MM.1S (cell line): ENCODE measurements at regions not wholly inside any gene's neighbourhood (a gene's known extent, or its start where the extent isn't known, plus 50 kb on each side); places are given as distances from the start of the nearest gene placed in this dataset.
"Not testable (repeated sequence)": the region's sequence is repeated elsewhere in the genome, so short reads cannot be mapped to it uniquely, and the experiment has no call there.

Experiments used
- DNase-seq: peaks from one replicate; pipeline ENCODE4 v3.0.0-alpha.2; 2015
- H2AFZ ChIP-seq: fragments of 300-600 bp; sonication (generic); 2 replicates; pipeline ENCODE4 v1.6.0; 2016; ENCODE audit warnings: antibody characterized with exemption, low read length
- H3F3A ChIP-seq: fragments of 300-600 bp; sonication (generic); 2 replicates; pipeline ENCODE4 v1.6.1; 2016; ENCODE audit warnings: mild to moderate bottlenecking, antibody characterized with exemption, low read length, moderate library complexity, mixed read lengths; ENCODE audit not compliant: insufficient read depth
- H3K27ac ChIP-seq: fragments of 300-600 bp; sonication (generic); 2 replicates; pipeline ENCODE4 v1.5.1; 2016; ENCODE audit warnings: mild to moderate bottlenecking, low read length
- H3K27me3 ChIP-seq: fragments of 300-600 bp; sonication (generic); replicated peaks from 2 replicates; pipeline ENCODE4 v1.6.0; 2016; ENCODE audit warnings: low read length; ENCODE audit not compliant: insufficient read depth
- H3K36me3 ChIP-seq: fragments of 300-600 bp; sonication (generic); replicated peaks from 2 replicates; pipeline ENCODE4 v1.6.1; 2016; ENCODE audit warnings: mild to moderate bottlenecking, low read length, mixed read lengths; ENCODE audit not compliant: insufficient read depth
- H3K4me1 ChIP-seq: fragments of 300-600 bp; sonication (generic); 2 replicates; pipeline ENCODE4 v1.6.1; 2016; ENCODE audit warnings: low read length, mixed read lengths
- H3K4me2 ChIP-seq: fragments of 300-600 bp; sonication (generic); 2 replicates; pipeline ENCODE4 v1.6.0; 2016; ENCODE audit warnings: low read depth, low read length
- H3K4me3 ChIP-seq: fragments of 300-600 bp; sonication (generic); 2 replicates; pipeline ENCODE4 v1.5.1; 2016; ENCODE audit warnings: low read length, mixed read lengths
- H3K79me2 ChIP-seq: fragments of 300-600 bp; sonication (generic); 2 replicates; pipeline ENCODE4 v1.6.1; 2016; ENCODE audit warnings: mixed run types, low read length, mixed read lengths
- H3K9ac ChIP-seq: fragments of 300-600 bp; sonication (generic); 2 replicates; pipeline ENCODE4 v1.6.1; 2016; ENCODE audit warnings: low read length, mixed read lengths
- H3K9me2 ChIP-seq: fragments of 300-600 bp; sonication (generic); replicated peaks from 2 replicates; pipeline ENCODE4 v1.6.1; 2016; ENCODE audit warnings: mild to moderate bottlenecking, low read length, mixed read lengths; ENCODE audit not compliant: insufficient read depth
- H3K9me3 ChIP-seq: fragments of 300-600 bp; sonication (generic); replicated peaks from 2 replicates; pipeline ENCODE4 v1.6.1; 2016; ENCODE audit warnings: mild to moderate bottlenecking, low read length, mixed read lengths; ENCODE audit not compliant: insufficient read depth
- H4K20me1 ChIP-seq: fragments of 300-600 bp; sonication (generic); 2 replicates; pipeline ENCODE4 v1.6.1; 2016; ENCODE audit warnings: mild to moderate bottlenecking, low read length, moderate library complexity, mixed read lengths; ENCODE audit not compliant: insufficient read depth
- EZH2 ChIP-seq: fragments of 300-600 bp; sonication (generic); optimal IDR thresholded peaks from 2 replicates; pipeline ENCODE3; 2017; ENCODE audit warnings: low read depth, mild to moderate bottlenecking, antibody characterized with exemption, low read length, mixed read lengths
- EZH2phosphoT487 ChIP-seq: fragments of 300-600 bp; sonication (generic); IDR thresholded peaks from 2 replicates; pipeline ENCODE4 v1.6.1; 2018; ENCODE audit warnings: antibody characterized with exemption, low read length
- TF ChIP-seq, protein P1 (sequence below): fragments of 300-600 bp; sonication (generic); IDR thresholded peaks from 2 replicates; pipeline ENCODE4 v1.5.1; 2016; ENCODE audit warnings: antibody characterized with exemption, low read length, mixed read lengths

DNA sequence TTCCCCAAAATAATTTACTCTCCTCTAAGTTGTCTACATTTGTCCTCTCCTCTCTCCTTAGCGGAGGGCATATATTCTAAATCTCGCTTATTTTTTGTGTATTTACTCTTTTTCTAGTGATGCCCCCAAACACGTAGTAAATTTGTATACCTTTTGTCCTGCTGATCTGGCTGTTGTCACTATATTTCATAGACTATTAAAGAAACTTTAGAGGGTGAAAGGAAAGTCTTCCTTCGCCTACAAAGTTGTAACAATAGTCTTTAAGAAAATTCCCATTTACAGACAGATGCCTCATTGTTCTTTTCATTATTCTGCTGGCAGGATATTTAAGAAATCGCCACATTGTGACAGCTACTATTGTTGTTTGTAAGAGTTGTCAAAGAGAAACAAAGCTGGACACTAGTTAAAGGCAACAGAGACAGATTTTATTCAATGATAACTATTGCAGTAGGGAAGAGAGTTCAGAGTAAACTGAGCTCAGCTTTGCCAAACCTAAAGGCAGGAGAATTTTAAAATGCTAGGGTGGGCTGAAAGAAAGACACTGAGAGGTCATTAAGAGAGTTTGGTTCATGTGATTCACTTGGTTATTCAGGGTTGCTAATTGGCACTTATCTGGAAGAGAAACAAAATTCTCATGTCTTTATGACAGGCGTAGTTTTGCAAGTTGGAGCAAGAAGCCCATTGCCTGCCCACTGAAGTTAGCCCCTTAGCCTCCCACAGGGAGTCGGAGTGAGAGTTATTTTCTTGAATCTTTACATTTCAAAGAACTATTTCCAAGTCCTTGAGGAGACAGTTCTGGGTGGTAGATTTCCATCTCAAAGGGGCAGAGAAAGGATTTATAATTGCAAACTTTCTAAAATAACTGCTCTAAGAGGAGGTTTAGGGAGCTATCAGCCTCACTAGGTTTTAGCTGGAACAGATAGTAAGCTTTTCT, 1272.5 kb upstream of the SEL1L start:
- no peak for TF ChIP-seq EZH2
- TF ChIP-seq, protein P1, sequence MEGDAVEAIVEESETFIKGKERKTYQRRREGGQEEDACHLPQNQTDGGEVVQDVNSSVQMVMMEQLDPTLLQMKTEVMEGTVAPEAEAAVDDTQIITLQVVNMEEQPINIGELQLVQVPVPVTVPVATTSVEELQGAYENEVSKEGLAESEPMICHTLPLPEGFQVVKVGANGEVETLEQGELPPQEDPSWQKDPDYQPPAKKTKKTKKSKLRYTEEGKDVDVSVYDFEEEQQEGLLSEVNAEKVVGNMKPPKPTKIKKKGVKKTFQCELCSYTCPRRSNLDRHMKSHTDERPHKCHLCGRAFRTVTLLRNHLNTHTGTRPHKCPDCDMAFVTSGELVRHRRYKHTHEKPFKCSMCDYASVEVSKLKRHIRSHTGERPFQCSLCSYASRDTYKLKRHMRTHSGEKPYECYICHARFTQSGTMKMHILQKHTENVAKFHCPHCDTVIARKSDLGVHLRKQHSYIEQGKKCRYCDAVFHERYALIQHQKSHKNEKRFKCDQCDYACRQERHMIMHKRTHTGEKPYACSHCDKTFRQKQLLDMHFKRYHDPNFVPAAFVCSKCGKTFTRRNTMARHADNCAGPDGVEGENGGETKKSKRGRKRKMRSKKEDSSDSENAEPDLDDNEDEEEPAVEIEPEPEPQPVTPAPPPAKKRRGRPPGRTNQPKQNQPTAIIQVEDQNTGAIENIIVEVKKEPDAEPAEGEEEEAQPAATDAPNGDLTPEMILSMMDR = no peak
- TF ChIP-seq EZH2phosphoT487 = no peak
- Histone ChIP-seq H3K79me2 (no peaks in the 10 kb centered on the region), H3K4me3 (no peak overlapping the region), H3K36me3 (no peaks in the 10 kb centered on the region), H3F3A (no peaks in the 10 kb centered on the region), H2AFZ (no peak overlapping the region), H3K27ac (no peak overlapping the region), H4K20me1 (no peaks in the 10 kb centered on the region), H3K9me2 (no peaks in the 10 kb centered on the region), H3K9ac (no peak overlapping the region), H3K4me1 (no peaks in the 10 kb centered on the region), H3K27me3 (no peaks in the 10 kb centered on the region), H3K9me3 (no peaks in the 10 kb centered on the region), H3K4me2 (no peak overlapping the region)
- no peak for DNase-seq

DNA sequence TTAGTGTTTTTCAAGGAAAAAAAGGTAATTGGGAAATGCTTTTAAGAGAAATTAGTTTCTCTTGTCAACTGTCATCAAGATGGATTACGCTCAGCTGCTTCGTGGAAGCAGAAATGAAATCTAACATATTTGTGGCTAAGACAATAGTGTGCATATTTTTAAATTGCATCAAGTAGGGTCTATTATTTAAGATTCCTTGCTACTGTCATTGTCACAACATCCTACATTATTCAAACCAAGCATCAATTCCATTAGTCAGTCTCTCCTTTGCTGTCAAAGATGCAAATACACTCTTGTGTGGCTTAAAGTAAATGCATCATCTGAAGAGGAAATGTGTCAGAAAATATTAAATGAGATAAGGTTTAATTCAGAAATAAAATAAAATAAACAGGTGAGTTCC, 1277.6 kb upstream of the SEL1L start:
- Histone ChIP-seq H3K79me2 (no peaks in the 10 kb centered on the region), H3K36me3 (no peaks in the 10 kb centered on the region), H3K9ac (no peak overlapping the region), H3K4me2 (no peak overlapping the region), H3K27me3 (no peaks in the 10 kb centered on the region), H3F3A (no peaks in the 10 kb centered on the region), H3K27ac (no peak overlapping the region), H4K20me1 (no peaks in the 10 kb centered on the region), H3K4me3 (no peak overlapping the region), H2AFZ (no peak overlapping the region), H3K4me1 (no peaks in the 10 kb centered on the region), H3K9me2 (no peaks in the 10 kb centered on the region), H3K9me3 (no peaks in the 10 kb centered on the region)
- DNase-seq = no peak
- no peak for TF ChIP-seq EZH2phosphoT487
- TF ChIP-seq, protein P1 = no peak

DNA sequence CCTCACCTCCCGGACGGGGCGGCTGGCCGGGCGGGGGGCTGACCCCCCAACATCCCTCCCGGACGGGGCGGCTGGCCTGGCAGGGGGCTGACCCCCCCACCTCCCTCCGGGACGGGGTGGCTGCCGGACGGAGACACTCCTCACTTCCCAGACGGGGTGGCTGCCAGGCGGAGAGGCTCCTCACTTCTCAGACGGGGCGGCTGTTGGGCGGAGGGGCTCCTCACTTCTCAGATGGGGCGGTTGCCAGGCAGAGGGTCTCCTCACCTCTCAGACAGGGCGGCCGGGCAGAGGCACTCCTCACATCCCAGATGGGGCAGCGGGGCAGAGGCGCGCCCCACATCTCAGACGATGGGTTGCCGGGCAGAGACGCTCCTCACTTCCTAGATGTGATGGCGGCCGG, 1280.7 kb upstream of the SEL1L start:
- H3K4me2 ChIP-seq, H3K27ac ChIP-seq, H3K27me3 ChIP-seq, H3K4me1 ChIP-seq, H3K9ac ChIP-seq, H2AFZ ChIP-seq, H3K9me3 ChIP-seq, H3K9me2 ChIP-seq, H3F3A ChIP-seq, H3K36me3 ChIP-seq, H4K20me1 ChIP-seq, H3K4me3 ChIP-seq, H3K79me2 ChIP-seq, DNase-seq: not testable (repeated sequence)

DNA sequence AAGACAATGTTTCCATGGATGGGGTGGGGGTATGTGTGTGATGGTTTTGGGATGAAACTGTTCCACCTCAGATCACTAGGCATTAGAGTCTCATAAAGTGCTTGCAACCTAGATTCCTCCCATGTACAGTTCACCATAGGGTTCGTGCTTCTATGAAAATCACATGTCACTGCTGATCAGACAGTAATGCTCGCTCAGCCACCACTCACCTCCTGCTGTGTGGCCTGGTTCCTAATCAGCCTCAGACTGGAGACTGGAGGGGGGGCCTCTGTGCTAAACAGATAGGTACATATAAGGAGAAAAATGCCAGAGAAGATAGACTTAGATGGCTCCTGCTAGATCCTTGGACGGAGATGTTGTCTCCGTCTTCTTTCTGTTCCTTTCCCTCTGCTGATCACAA, 1296.9 kb upstream of the SEL1L start:
- H3K36me3 ChIP-seq = no peaks in the 10 kb centered on the region
- H3K27ac ChIP-seq = no peak overlapping the region
- no peak overlapping the region for H3K4me2 ChIP-seq
- no peak overlapping the region for H2AFZ ChIP-seq
- H3K27me3 ChIP-seq = no peaks in the 10 kb centered on the region
- no peak overlapping the region for H3K9ac ChIP-seq
- no peak for TF ChIP-seq EZH2phosphoT487
- no peak for TF ChIP-seq EZH2
- TF ChIP-seq, protein P1 = no peak
- no peaks in the 10 kb centered on the region for H3K4me1 ChIP-seq
- no peaks in the 10 kb centered on the region for H3K79me2 ChIP-seq
- H3K9me3 ChIP-seq = no peaks in the 10 kb centered on the region
- H3F3A ChIP-seq = no peaks in the 10 kb centered on the region
- no peak for DNase-seq
- H3K4me3 ChIP-seq = no peak overlapping the region
- H3K9me2 ChIP-seq = no peaks in the 10 kb centered on the region
- H4K20me1 ChIP-seq = no peaks in the 10 kb centered on the region
